ENCODE measurements at regions not wholly inside any gene's neighbourhood (a gene's known extent, or its start where the extent isn't known, plus 50 kb on each side); places are given as distances from the start of the nearest gene placed in this dataset.

DNA sequence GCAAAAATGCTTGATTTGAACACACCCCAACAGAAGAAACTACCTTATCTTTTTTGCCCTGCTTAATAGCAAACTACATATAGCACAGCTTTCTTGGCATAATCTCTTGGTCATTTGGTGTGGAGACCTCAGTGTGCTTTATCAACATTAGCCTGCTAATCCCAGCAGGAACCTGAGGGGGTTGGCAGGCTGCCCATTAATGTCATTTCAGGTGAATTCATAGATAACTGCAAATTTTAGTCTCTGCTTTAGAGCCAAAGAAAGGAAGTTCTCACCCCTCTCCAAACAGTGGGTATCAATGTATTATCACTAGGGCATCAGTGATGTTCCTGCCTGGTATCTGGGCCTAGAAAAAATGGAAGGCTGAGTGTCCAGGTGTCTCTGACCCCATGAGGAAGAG lies 489.0 kb downstream of the NTRK2 start:
- no peak overlapping the region for H3K27ac ChIP-seq
- TF ChIP-seq, protein P1, sequence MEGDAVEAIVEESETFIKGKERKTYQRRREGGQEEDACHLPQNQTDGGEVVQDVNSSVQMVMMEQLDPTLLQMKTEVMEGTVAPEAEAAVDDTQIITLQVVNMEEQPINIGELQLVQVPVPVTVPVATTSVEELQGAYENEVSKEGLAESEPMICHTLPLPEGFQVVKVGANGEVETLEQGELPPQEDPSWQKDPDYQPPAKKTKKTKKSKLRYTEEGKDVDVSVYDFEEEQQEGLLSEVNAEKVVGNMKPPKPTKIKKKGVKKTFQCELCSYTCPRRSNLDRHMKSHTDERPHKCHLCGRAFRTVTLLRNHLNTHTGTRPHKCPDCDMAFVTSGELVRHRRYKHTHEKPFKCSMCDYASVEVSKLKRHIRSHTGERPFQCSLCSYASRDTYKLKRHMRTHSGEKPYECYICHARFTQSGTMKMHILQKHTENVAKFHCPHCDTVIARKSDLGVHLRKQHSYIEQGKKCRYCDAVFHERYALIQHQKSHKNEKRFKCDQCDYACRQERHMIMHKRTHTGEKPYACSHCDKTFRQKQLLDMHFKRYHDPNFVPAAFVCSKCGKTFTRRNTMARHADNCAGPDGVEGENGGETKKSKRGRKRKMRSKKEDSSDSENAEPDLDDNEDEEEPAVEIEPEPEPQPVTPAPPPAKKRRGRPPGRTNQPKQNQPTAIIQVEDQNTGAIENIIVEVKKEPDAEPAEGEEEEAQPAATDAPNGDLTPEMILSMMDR (IDR thresholded peaks at IDR 0.05), result no peak
- no peak for TF ChIP-seq ZFX (IDR thresholded peaks at IDR 0.05; ENCODE audit: borderline replicate concordance)

DNA sequence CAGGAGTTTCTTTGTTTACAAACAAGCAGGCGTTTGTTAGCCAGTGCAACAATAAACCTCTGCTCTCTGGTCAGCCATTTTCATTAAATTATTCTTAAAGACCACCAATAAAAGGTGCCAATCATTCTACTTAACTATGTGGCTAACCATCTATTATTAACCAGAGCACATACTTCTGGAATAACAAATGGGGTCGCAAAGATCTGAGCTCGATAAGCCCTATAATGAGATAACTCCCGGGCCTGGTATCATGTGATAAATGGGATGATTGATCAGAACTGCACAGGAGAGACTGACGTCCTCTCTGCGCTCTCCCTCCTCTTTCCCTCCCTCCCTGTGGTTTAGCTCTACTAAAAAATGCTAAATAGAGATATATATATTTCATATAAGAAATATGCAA lies 488.2 kb downstream of the NTRK2 start:
- TF ChIP-seq, protein P1 (IDR thresholded peaks at IDR 0.05), result no peak
- TF ChIP-seq ZFX (IDR thresholded peaks at IDR 0.05; ENCODE audit: borderline replicate concordance), result no peak
- no peak overlapping the region for H3K27ac ChIP-seq

DNA sequence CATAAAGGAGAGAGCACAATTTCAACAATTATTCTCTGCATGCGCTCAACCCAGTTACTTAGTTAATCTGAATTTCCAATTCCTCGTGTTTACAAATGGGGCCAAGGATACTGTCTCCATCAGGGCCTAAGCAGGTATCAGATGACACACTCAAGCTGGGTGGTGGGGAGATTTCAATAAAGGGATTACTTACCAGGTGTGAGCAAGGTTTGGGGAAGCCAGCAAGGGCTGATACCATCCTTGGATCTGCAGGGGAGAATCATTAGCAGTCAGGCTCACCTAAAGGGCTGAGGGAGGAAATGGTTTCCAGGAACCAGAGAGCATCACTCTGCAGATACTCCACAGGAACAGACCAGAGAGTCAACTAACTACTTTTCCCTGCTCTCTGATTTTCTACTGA lies 487.1 kb downstream of the NTRK2 start:
- no peak overlapping the region for H3K27ac ChIP-seq
- TF ChIP-seq, protein P1 (IDR thresholded peaks at IDR 0.05), result no peak
- TF ChIP-seq ZFX (IDR thresholded peaks at IDR 0.05; ENCODE audit: borderline replicate concordance), result no peak

DNA sequence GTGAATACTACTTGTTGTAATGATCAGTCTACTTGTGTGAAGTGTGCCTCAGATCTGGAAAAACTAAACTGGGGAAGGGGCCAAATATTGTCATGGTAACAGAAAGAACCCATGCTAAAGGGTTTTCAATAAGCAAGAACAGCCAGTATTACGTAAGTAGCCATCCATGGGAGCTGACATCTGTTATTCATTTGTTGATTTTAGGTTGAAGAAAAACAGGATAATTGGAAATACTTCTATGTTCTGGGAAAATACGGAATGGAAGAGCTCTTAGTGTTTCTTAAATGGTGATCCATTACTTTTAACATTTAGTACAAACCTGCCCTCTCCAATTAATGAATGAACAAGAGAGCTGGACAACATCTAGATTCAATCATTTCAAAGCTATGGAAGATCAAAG lies 485.8 kb downstream of the NTRK2 start:
- TF ChIP-seq ZFX (IDR thresholded peaks at IDR 0.05; ENCODE audit: borderline replicate concordance), result no peak
- TF ChIP-seq, protein P1 (IDR thresholded peaks at IDR 0.05), result no peak
- no peak overlapping the region for H3K27ac ChIP-seq

DNA sequence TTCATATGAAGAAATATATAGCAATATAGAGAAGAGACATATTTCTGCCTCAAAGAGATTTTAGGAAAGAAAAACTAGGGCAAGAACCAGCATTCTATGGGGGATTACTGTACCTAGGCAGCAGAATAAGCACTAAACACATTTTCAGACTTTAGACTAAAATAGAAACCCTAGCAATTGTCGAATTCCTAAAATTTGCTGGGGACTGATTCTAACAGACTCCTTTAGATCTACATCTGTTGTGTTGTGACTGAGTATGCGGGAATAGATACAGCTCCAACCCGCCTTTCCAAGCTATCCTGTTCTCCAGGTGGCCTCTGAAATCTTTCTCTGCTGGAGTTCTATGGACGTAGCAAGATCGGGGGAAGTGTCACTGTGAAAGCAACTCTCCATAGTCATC lies 482.2 kb downstream of the NTRK2 start:
- TF ChIP-seq, protein P1 (IDR thresholded peaks at IDR 0.05), result no peak
- no peak overlapping the region for H3K27ac ChIP-seq

DNA sequence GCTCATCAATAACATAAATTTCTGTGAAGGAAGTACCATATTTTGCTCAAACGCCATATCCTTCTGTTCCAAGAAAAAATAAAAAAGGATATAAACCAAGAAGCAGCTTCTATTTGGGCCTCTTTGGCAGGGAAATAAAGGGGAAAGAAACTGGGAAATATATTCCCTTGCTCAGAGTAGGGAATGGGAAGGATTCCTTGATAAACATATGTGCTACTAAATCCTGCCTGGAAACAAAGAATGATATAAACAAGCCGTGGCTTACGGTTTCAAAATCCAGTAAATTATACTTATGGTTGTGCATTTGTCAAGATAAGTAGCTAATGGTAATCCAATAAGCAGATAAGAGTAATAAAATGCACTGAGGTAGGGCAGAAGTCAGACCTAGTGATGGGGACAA lies 481.6 kb downstream of the NTRK2 start:
- no peak overlapping the region for H3K27ac ChIP-seq
- TF ChIP-seq, protein P1 (IDR thresholded peaks at IDR 0.05), result no peak
- TF ChIP-seq ZFX (IDR thresholded peaks at IDR 0.05; ENCODE audit: borderline replicate concordance), result no peak

DNA sequence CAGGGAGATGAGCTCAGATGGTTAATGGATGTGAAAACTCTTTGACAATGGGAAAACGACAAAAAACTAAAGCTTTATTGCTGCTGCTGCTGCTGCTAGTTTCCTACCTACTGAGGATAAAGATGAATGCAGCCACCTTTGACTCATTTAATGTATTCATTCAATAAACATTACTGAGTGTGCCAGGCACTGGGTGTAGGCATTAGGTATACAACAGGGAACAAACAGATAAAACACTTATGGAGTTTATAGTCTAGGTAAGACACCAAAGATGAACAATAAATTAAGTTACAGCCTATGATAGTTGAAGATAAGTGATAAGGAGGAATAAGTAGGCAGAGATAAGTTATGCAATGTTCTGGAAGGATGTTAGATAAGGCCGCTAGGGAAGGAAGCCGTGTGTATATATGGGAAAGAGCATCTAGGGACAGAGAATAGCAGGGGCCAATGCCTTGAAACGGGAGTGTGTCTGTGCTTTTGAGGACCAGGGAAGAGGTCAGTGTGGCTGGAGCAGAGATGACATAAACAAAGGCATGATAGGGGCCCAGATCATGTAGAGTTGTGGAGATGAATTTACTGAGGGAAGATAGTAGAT lies 477.6 kb downstream of the NTRK2 start:
- TF ChIP-seq, protein P1 (IDR thresholded peaks at IDR 0.05), result no peak
- TF ChIP-seq ZFX (IDR thresholded peaks at IDR 0.05; ENCODE audit: borderline replicate concordance), result no peak
- no peak overlapping the region for H3K27ac ChIP-seq
